C4-2B (cell line): ENCODE measurements at regions not wholly inside any gene's neighbourhood (a gene's known extent, or its start where the extent isn't known, plus 50 kb on each side); places are given as distances from the start of the nearest gene placed in this dataset.
"Not testable (repeated sequence)": the region's sequence is repeated elsewhere in the genome, so short reads cannot be mapped to it uniquely, and the experiment has no call there.

Experiments used
- H3K27ac ChIP-seq: fragments of 450-650 bp; 2 replicates; pipeline ENCODE4 v1.5.1; 2017
- ZFX ChIP-seq: fragments of 450-650 bp; IDR thresholded peaks from 2 replicates; pipeline ENCODE4 v1.6.1; 2017
- TF ChIP-seq, protein P1 (sequence below): fragments of 450-650 bp; conservative IDR thresholded peaks from 2 replicates; pipeline ENCODE4 v1.5.1; 2017; ENCODE audit warnings: mild to moderate bottlenecking

DNA sequence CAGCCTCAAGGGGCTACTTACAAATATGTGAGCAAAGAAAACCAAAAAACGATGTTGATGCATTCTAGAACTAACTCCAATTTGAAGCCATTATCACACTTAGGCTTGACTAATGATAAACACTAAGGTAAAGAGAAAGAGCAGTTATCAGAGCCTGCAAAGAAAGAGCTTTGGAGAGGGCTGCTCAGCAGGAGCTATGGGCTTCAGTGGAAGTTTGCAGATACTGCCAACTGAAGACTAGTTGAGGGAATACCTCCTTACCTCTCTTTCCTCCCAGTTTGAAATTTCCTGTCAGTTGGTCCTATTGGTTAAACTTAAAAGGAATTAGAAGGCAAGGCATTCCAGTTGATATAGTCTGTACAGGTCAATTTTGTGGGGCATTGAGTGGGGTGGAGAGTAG lies 498.1 kb upstream of the POT1 start:
- no peak for TF ChIP-seq ZFX
- TF ChIP-seq, protein P1, sequence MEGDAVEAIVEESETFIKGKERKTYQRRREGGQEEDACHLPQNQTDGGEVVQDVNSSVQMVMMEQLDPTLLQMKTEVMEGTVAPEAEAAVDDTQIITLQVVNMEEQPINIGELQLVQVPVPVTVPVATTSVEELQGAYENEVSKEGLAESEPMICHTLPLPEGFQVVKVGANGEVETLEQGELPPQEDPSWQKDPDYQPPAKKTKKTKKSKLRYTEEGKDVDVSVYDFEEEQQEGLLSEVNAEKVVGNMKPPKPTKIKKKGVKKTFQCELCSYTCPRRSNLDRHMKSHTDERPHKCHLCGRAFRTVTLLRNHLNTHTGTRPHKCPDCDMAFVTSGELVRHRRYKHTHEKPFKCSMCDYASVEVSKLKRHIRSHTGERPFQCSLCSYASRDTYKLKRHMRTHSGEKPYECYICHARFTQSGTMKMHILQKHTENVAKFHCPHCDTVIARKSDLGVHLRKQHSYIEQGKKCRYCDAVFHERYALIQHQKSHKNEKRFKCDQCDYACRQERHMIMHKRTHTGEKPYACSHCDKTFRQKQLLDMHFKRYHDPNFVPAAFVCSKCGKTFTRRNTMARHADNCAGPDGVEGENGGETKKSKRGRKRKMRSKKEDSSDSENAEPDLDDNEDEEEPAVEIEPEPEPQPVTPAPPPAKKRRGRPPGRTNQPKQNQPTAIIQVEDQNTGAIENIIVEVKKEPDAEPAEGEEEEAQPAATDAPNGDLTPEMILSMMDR = no peak

DNA sequence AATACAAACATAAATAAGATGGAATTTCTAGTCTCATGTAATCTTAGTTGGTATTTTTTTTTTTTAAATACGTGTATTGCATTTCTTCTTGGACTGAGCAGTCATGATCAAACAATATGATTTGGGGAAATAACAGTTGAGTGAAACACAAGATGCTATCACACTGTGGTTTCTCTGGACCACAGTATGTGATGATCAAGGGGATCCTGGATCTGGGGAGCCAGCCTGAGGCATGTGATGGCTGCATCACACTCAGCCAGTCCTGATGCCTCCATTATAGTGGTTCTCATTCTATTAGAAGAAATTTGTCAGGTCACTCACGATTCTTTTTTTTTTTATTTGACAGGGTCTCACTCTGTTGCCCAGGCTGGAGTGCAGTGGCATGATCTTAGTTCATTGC lies 495.9 kb upstream of the POT1 start:
- no peak overlapping the region for H3K27ac ChIP-seq
- TF ChIP-seq ZFX = no peak
- TF ChIP-seq, protein P1 = no peak

More for the DNA sequence above, 498.1 kb upstream of the POT1 start:
- H3K27ac ChIP-seq = no peak overlapping the region

DNA sequence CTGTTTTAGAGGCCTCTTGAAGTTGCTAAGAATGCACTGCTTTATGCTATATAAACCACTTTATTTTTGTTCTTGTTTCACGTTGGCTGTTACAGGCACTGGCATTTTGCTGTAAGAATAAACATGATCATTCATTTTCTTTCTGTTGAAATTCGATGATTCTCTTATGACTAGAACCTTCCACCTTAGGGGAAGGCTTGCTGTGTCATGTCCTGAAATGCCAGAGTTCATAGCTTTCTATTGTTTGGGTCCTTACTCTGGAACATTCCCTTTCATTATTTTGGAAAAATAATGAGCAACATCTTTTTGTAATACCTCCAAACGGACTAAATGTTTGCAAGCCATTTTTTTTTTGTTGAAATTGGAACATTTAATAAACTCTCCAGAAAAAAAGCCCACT lies 495.1 kb upstream of the POT1 start:
- no peak for TF ChIP-seq ZFX
- TF ChIP-seq, protein P1 = no peak
- H3K27ac ChIP-seq = no peak overlapping the region

DNA sequence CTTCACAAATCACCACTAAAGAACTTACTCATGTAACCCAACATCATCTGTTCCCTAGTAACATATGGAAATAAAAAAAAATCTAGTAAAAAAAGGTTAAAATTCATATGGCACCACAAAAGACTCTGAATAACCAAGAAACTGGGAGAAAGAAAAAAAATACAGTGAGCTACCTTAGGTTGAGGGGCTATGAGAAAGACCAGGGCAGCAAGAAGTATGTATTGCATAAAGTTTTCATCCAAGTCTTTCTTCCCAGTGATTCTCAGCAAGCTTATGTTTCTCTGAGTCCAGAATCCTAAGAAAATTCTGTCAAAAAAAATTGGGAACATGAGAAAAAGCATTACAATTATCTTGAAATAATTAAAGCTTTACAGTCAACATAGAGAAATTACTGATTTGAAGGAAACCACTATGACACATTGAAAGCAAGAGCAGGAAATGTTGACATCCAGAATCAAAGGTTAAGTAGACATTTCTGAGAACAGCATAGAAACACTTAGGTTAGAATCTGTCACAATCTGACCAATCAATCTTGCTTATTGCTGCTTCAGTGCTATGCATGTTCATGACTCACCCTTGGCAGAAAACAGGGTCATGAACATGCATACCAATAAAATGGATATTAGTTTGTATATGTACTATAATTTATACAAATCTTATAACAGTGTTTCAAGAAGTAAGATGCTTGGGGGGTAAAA lies 494.0 kb upstream of the POT1 start:
- no peak for TF ChIP-seq ZFX
- TF ChIP-seq, protein P1 = no peak
- no peak overlapping the region for H3K27ac ChIP-seq

DNA sequence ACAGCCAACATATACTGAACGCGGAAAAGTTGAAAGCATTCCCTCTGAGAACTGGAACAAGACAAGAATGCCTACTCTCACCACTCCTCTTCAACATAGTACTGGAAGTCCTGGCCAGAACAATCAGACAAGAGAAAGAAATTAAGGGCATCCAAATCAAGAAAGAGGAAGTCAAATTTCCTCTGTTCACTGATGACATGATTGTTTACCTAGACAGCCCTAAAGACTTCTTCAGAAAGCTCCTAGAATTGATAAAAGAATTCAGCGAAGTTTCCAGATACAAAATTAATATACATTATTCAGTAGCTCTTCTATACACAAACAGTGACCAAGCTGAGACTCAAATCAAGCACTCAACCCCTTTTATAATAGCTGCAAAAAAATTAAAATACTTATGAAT lies 491.8 kb upstream of the POT1 start:
- not testable (repeated sequence) for H3K27ac ChIP-seq

DNA sequence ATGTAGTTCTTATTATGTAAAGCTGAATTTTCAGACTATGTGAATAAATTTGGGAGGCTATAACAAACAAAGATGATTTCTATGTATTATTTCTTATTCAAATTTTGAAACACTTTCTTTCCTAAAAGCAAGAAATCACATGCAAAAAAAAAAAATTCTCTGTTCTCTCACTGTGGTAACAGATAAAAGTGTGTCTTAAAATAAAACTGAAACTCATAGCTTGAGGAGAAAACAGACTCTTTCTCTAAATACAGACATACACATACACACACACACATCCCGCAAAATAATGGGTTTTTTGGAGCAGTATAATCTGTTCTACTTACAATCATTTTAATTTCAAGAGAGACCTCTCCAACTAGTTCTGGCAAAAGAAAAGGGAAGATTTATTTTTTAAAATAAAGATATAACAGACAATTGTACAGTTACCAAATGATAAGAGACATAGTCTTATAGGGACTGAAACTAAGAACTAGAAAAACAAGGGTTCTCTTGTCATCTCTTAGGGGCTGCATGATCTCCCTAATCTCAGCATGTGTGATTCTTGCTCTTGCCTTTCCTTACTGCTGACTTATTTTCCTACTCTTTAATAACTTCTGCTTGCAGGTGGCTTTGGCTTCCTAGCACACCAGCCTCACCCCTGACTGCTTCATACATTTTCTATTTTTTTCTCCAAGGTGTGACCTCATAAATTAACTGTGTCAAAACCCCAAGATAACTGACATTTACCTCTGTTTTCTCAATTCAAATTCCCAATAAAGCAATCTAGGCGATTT lies 483.5 kb upstream of the POT1 start:
- H3K27ac ChIP-seq = no peak overlapping the region
- TF ChIP-seq, protein P1 = no peak
- TF ChIP-seq ZFX = no peak

DNA sequence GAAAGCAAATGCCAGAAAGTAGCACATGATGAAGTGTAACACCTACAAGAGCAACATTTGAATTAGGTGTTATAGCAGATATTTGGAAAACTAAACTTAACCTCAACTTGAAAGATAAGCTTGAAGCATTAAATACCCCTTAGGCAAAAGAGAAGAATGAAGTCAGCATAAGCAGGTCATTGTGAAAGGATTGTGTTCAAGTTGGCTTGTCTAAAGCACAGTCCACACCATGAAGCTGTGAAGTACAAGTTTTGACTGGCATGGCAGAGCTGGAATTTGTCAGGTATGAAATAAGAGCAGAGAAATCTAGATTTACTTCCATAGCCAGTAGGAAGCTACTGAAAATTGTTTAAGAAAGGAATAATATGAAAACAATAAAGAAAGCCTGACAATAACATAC lies 480.3 kb upstream of the POT1 start:
- no peak for TF ChIP-seq ZFX
- TF ChIP-seq, protein P1 = no peak
- no peak overlapping the region for H3K27ac ChIP-seq
